ENCODE measurements at regions not wholly inside any gene's neighbourhood (a gene's known extent, or its start where the extent isn't known, plus 50 kb on each side); places are given as distances from the start of the nearest gene placed in this dataset.
A peak's percentile ranks its signal among the peaks of the same experiment; 100 is the strongest.

GRCh38 chr1:157400766-157401165, 151.5 kb downstream of the FCRL5 start:
- 83 to 87% methylated on average over 2 to 6 of the region's 6 CpGs for WGBS, 2 experiments (ENCODE audit: insufficient coverage in 1 of 2, insufficient read length in 1 of 2)
- Mint-ChIP-seq H3K36me3 (ENCODE audit: low read depth) (no peaks in the 10 kb centered on the region), H3K27ac (peak overlapping the region; percentile 62), H3K4me3 (no peak overlapping the region), H3K27me3 (ENCODE audit: insufficient read depth) (no peaks in the 10 kb centered on the region), H3K9me3 (no peaks in the 10 kb centered on the region), H3K4me1 (peaks cover 39% of the 10 kb centered on the region)
- H3K9me3 ChIP-seq (ENCODE audit: control insufficient read depth, low read length), result no peaks in the 10 kb centered on the region
- H3K27me3 ChIP-seq (ENCODE audit: control insufficient read depth, insufficient read depth, low read length, poor library complexity, severe bottlenecking), result no peaks in the 10 kb centered on the region
- peak; percentile 65 for DNase-seq
- no peaks in the 10 kb centered on the region for H3K36me3 ChIP-seq (ENCODE audit: control insufficient read depth, insufficient read depth, low read length)
- no peak overlapping the region for H3K27ac ChIP-seq (ENCODE audit: low read depth, low read length)
- peaks cover 13% of the 10 kb centered on the region for H3K4me1 ChIP-seq (ENCODE audit: control insufficient read depth, insufficient read depth, low read length)
- no peak for TF ChIP-seq CTCF (conservative IDR thresholded peaks at IDR 0.05)
- no peak overlapping the region for H3K4me3 ChIP-seq (ENCODE audit: low read length)
- no peak overlapping the region for H3K9ac ChIP-seq (ENCODE audit: extremely low read depth, low read length, poor library complexity, severe bottlenecking)

- Histone ChIP-seq H3K4me3 (ENCODE audit: low read length) (no peak overlapping the region), H3K4me1 (ENCODE audit: control insufficient read depth, insufficient read depth, low read length) (peaks cover 13% of the 10 kb centered on the region), H3K9me3 (ENCODE audit: control insufficient read depth, low read length) (no peaks in the 10 kb centered on the region), H3K27ac (ENCODE audit: low read depth, low read length) (no peak overlapping the region), H3K27me3 (ENCODE audit: control insufficient read depth, insufficient read depth, low read length, poor library complexity, severe bottlenecking) (no peaks in the 10 kb centered on the region), H3K36me3 (ENCODE audit: control insufficient read depth, insufficient read depth, low read length) (no peaks in the 10 kb centered on the region), H3K9ac (ENCODE audit: extremely low read depth, low read length, poor library complexity, severe bottlenecking) (no peak overlapping the region)
- H3K36me3 Mint-ChIP-seq (ENCODE audit: low read depth), result no peaks in the 10 kb centered on the region
- TF ChIP-seq CTCF (conservative IDR thresholded peaks at IDR 0.05), result peak; percentile 52
- H3K27me3 Mint-ChIP-seq (ENCODE audit: insufficient read depth), result no peaks in the 10 kb centered on the region
- DNase-seq, result peak; percentile 82
- peaks cover 39% of the 10 kb centered on the region for H3K4me1 Mint-ChIP-seq
- WGBS, 2 experiments (ENCODE audit: insufficient coverage in 1 of 2, insufficient read length in 1 of 2), result 50% methylated on average over 1 of the region's 1 CpG; no CpG with 5 or more reads in 1 of the 2 experiments
- no peaks in the 10 kb centered on the region for H3K9me3 Mint-ChIP-seq
- peak overlapping the region; percentile 3 for H3K4me3 Mint-ChIP-seq
- peak overlapping the region; percentile 52 for H3K27ac Mint-ChIP-seq
These were observed 152.3 kb downstream of the FCRL5 start for GRCh38 chr1:157399984-157400382.

GRCh38 chr1:157399343-157399983, 152.9 kb downstream of the FCRL5 start:
- Histone ChIP-seq H3K9ac (ENCODE audit: extremely low read depth, low read length, poor library complexity, severe bottlenecking) (no peak overlapping the region), H3K27me3 (ENCODE audit: control insufficient read depth, insufficient read depth, low read length, poor library complexity, severe bottlenecking) (no peaks in the 10 kb centered on the region), H3K4me1 (ENCODE audit: control insufficient read depth, insufficient read depth, low read length) (peaks cover 13% of the 10 kb centered on the region), H3K4me3 (ENCODE audit: low read length) (no peak overlapping the region), H3K9me3 (ENCODE audit: control insufficient read depth, low read length) (no peaks in the 10 kb centered on the region), H3K36me3 (ENCODE audit: control insufficient read depth, insufficient read depth, low read length) (no peaks in the 10 kb centered on the region), H3K27ac (ENCODE audit: low read depth, low read length) (no peak overlapping the region)
- H3K27me3 Mint-ChIP-seq (ENCODE audit: insufficient read depth), result no peaks in the 10 kb centered on the region
- peaks cover 38% of the 10 kb centered on the region for H3K4me1 Mint-ChIP-seq
- H3K9me3 Mint-ChIP-seq, result no peaks in the 10 kb centered on the region
- WGBS, 2 experiments (ENCODE audit: insufficient coverage in 1 of 2, insufficient read length in 1 of 2), result 64 to 75% methylated on average over 1 to 3 of the region's 3 CpGs
- no peaks in the 10 kb centered on the region for H3K36me3 Mint-ChIP-seq (ENCODE audit: low read depth)
- TF ChIP-seq CTCF (conservative IDR thresholded peaks at IDR 0.05), result no peak
- DNase-seq, result no peak
- H3K4me3 Mint-ChIP-seq, result peak overlapping the region; percentile 3
- H3K27ac Mint-ChIP-seq, result no peak overlapping the region

Data from endodermal cell (in vitro differentiated cells).